ENCODE measurements at regions not wholly inside any gene's neighbourhood (a gene's known extent, or its start where the extent isn't known, plus 50 kb on each side); places are given as distances from the start of the nearest gene placed in this dataset.

DNA sequence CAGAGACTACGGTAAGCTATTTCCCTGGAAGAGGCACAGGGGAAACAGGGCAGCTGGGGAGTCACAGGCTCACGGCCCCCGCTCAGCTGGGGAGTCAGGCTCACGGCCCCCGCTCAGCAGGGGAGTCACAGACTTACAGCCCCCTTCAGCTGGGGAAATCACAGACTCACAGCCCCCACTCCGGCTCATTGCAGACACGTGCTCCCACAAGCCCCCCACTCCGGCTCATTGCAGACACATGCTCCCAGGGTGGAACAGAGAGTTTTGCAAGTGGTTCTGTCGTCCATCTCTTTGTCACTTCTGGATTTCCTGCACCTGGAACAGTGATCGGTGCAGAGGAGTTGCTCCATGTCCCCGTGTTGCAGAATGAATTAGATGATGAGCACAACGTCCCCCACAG lies 405.5 kb downstream of the CDH26 start (continued):
- no peak for TF ChIP-seq CREB5 (CRISPR knock-in tag; IDR thresholded peaks at IDR 0.05; ENCODE audit: low read depth)
- TF ChIP-seq ESRRG (CRISPR knock-in tag; IDR thresholded peaks at IDR 0.05) = no peak
- no peak for TF ChIP-seq ZNF8 (CRISPR knock-in tag; IDR thresholded peaks at IDR 0.05)
- TF ChIP-seq ZC3H10 (CRISPR knock-in tag; IDR thresholded peaks at IDR 0.05) = no peak
- no peak for TF ChIP-seq ZFP3 (CRISPR knock-in tag; IDR thresholded peaks at IDR 0.05)
- no peak for TF ChIP-seq TOX (CRISPR knock-in tag; IDR thresholded peaks at IDR 0.05; ENCODE audit: borderline replicate concordance)
- TF ChIP-seq ISL1 (CRISPR knock-in tag; IDR thresholded peaks at IDR 0.05) = no peak
- no peak for TF ChIP-seq CSDC2 (CRISPR knock-in tag; IDR thresholded peaks at IDR 0.05)

DNA sequence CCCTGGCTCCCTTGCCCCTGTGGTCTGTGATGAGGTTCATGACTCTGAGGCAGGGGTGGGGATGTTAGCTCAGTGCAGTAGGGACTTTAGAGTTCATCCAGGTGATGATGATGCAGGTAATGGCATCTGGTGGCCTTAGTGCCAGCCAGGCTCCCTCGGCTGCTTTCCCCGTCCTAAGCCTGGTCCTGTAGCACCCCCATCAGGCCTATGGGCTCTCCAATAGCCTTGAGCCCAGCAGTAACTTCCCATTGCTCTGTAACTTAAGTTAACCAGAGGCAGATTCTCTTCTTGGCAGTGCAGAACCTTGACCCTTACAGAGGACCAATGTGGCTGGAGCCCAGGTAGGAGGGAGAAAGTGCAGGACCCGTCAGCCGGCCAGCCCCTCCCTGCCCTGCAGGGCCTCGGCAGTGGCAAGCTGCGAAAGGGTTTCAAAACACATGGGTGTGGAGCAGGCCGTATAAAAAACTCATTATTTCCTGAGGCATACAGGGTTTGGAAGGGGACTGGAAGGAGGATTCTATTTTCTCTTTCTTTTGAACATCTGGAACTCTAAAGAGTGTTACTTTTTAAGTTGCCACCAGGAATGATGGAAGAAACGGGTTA lies 406.9 kb downstream of the CDH26 start:
- no peak for ATAC-seq
- TF ChIP-seq ESRRG (CRISPR knock-in tag; IDR thresholded peaks at IDR 0.05) = no peak
- no peak for TF ChIP-seq ARNTL (CRISPR knock-in tag; IDR thresholded peaks at IDR 0.05; ENCODE audit: borderline replicate concordance, low read depth)
- no peak for TF ChIP-seq CREB5 (CRISPR knock-in tag; IDR thresholded peaks at IDR 0.05; ENCODE audit: low read depth)
- TF ChIP-seq OSR1 (CRISPR knock-in tag; IDR thresholded peaks at IDR 0.05) = no peak
- no peak for TF ChIP-seq BACH2 (CRISPR knock-in tag; IDR thresholded peaks at IDR 0.05; ENCODE audit: borderline replicate concordance)
- no peak for TF ChIP-seq POU6F1 (CRISPR knock-in tag; IDR thresholded peaks at IDR 0.05; ENCODE audit: borderline replicate concordance, low read depth)
- no peak for TF ChIP-seq ZFP30 (CRISPR knock-in tag; IDR thresholded peaks at IDR 0.05)
- TF ChIP-seq CSDC2 (CRISPR knock-in tag; IDR thresholded peaks at IDR 0.05) = no peak
- TF ChIP-seq ZNF565 (CRISPR knock-in tag; conservative IDR thresholded peaks at IDR 0.05; ENCODE audit: low read depth) = no peak
- no peak for TF ChIP-seq ZC3H10 (CRISPR knock-in tag; IDR thresholded peaks at IDR 0.05)
- TF ChIP-seq GLIS3 (CRISPR knock-in tag; IDR thresholded peaks at IDR 0.05) = no peak
- no peak for TF ChIP-seq TOX (CRISPR knock-in tag; IDR thresholded peaks at IDR 0.05; ENCODE audit: borderline replicate concordance)
- TF ChIP-seq, protein P1, sequence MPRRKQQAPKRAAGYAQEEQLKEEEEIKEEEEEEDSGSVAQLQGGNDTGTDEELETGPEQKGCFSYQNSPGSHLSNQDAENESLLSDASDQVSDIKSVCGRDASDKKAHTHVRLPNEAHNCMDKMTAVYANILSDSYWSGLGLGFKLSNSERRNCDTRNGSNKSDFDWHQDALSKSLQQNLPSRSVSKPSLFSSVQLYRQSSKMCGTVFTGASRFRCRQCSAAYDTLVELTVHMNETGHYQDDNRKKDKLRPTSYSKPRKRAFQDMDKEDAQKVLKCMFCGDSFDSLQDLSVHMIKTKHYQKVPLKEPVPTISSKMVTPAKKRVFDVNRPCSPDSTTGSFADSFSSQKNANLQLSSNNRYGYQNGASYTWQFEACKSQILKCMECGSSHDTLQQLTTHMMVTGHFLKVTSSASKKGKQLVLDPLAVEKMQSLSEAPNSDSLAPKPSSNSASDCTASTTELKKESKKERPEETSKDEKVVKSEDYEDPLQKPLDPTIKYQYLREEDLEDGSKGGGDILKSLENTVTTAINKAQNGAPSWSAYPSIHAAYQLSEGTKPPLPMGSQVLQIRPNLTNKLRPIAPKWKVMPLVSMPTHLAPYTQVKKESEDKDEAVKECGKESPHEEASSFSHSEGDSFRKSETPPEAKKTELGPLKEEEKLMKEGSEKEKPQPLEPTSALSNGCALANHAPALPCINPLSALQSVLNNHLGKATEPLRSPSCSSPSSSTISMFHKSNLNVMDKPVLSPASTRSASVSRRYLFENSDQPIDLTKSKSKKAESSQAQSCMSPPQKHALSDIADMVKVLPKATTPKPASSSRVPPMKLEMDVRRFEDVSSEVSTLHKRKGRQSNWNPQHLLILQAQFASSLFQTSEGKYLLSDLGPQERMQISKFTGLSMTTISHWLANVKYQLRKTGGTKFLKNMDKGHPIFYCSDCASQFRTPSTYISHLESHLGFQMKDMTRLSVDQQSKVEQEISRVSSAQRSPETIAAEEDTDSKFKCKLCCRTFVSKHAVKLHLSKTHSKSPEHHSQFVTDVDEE (CRISPR knock-in tag; IDR thresholded peaks at IDR 0.05) = no peak
- no peak for TF ChIP-seq PPARA (CRISPR knock-in tag; IDR thresholded peaks at IDR 0.05; ENCODE audit: borderline replicate concordance)
- no peak for TF ChIP-seq TCF4 (CRISPR knock-in tag; IDR thresholded peaks at IDR 0.05; ENCODE audit: borderline replicate concordance)

DNA sequence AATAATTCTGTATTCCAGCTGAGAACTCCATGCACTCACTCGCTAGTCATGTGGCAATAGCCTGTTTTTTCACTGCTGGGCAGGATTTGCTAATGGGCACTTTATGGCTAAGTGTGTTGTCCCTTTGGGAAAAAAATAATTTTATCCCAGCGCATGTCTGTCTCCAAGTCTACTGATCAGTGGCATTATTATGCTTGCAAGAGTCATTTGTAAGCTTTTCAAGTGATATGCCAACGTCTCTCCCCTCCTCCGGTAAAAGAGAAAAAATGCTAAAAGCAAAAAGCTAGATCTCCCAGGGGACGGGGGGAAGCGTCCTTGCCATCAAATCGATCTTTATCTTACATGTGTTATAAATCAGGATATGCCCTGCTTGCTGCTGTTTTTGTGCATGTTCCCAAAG lies 407.7 kb downstream of the CDH26 start:
- ATAC-seq = no peak
- no peak for TF ChIP-seq ZNF70 (CRISPR knock-in tag; IDR thresholded peaks at IDR 0.05)
- no peak for TF ChIP-seq ESRRG (CRISPR knock-in tag; IDR thresholded peaks at IDR 0.05)
- peak; percentile 64; the same call in 1 of the 2 replicates for TF ChIP-seq TCF4 (CRISPR knock-in tag; IDR thresholded peaks at IDR 0.05; ENCODE audit: borderline replicate concordance)

DNA sequence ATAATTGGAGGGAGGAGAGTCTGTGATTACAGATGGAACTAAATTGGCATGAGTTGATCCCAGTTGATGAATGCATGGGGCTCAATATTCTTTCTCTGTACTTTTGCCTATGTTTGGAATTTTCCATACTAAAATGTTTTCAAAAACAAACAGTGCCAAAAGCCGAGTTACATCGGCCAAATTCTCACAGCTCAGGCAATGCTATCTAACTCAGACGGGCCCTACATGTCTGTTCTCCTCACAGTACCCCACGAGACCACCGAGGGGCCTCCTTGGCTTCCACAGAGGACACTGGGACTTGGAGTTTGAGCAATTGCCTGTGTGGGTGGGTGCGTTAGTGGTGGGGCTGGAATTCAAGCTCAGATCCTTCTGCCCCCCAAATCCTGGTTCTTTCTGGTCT lies 413.2 kb downstream of the CDH26 start:
- ATAC-seq = no peak
- TF ChIP-seq POU6F1 (CRISPR knock-in tag; IDR thresholded peaks at IDR 0.05; ENCODE audit: borderline replicate concordance, low read depth) = no peak
- TF ChIP-seq, protein P1 (CRISPR knock-in tag; IDR thresholded peaks at IDR 0.05) = no peak
- no peak for TF ChIP-seq PPARA (CRISPR knock-in tag; IDR thresholded peaks at IDR 0.05; ENCODE audit: borderline replicate concordance)
- TF ChIP-seq ISL1 (CRISPR knock-in tag; IDR thresholded peaks at IDR 0.05) = no peak
- no peak for TF ChIP-seq BACH2 (CRISPR knock-in tag; IDR thresholded peaks at IDR 0.05; ENCODE audit: borderline replicate concordance)
- TF ChIP-seq RARB (CRISPR knock-in tag; IDR thresholded peaks at IDR 0.05) = no peak
- no peak for TF ChIP-seq CREB5 (CRISPR knock-in tag; IDR thresholded peaks at IDR 0.05; ENCODE audit: low read depth)
- no peak for TF ChIP-seq GLIS3 (CRISPR knock-in tag; IDR thresholded peaks at IDR 0.05)
- no peak for TF ChIP-seq TOX (CRISPR knock-in tag; IDR thresholded peaks at IDR 0.05; ENCODE audit: borderline replicate concordance)
- TF ChIP-seq CSDC2 (CRISPR knock-in tag; IDR thresholded peaks at IDR 0.05) = no peak
